ENCODE measurements at regions not wholly inside any gene's neighbourhood (a gene's known extent, or its start where the extent isn't known, plus 50 kb on each side); places are given as distances from the start of the nearest gene placed in this dataset.

DNA sequence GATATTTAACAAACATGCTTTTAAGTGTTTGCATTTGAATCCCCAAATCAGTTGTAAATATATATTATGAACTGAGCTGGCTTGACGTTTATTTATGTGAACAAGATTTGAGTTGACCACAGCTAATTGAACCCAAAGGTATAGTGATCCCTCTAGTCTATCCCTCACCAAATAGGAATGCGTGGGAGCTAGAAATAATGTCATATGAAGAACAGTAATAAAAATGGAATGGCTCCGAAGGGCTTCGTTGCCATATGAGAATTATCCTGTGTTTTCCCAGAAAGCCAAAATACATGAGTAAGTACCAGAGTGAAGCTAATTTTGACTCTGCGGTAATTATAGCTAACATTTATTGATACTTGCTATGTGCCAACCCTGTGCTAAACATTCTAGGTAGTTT lies 142.7 kb downstream of the ADCYAP1 start:
- no peak overlapping the region for H3K4me3 ChIP-seq (ENCODE audit: low read length in 3 of 3)
- TF ChIP-seq CTCF (IDR thresholded peaks at IDR 0.05; ENCODE audit: borderline replicate concordance, extremely low read depth, insufficient read depth) = no peak
- no peak for DNase-seq
- H3K36me3 ChIP-seq (ENCODE audit: control insufficient read depth in 2 of 3, insufficient read depth in 3 of 3, low read length in 3 of 3) = no peaks in the 10 kb centered on the region
- FAIRE-seq = no peak
- H3K9me3 ChIP-seq (ENCODE audit: control insufficient read depth in 2 of 3, insufficient read depth in 1 of 3, low read length in 3 of 3) = no peaks in the 10 kb centered on the region
- H3K4me1 ChIP-seq (ENCODE audit: control insufficient read depth in 2 of 3, insufficient read depth in 2 of 3, low read depth in 1 of 3, low read length in 3 of 3) = no peaks in the 10 kb centered on the region
- intact Hi-C loops (cut with DNase I) = no loop called here
- H3K9ac ChIP-seq (ENCODE audit: low read length in 3 of 3) = no peak overlapping the region
- H3K27ac ChIP-seq (ENCODE audit: low read depth in 2 of 2, low read length in 2 of 2) = no peak overlapping the region
- no peaks in the 10 kb centered on the region for H3K27me3 ChIP-seq (ENCODE audit: control insufficient read depth, insufficient read depth, low read length)

- Histone ChIP-seq H3K4me3 (ENCODE audit: low read length in 3 of 3) (no peak overlapping the region), H3K27ac (ENCODE audit: low read depth in 2 of 2, low read length in 2 of 2) (no peak overlapping the region), H3K4me1 (ENCODE audit: control insufficient read depth in 2 of 3, insufficient read depth in 2 of 3, low read depth in 1 of 3, low read length in 3 of 3) (no peaks in the 10 kb centered on the region), H3K9ac (ENCODE audit: low read length in 3 of 3) (no peak overlapping the region), H3K27me3 (ENCODE audit: control insufficient read depth, insufficient read depth, low read length) (no peaks in the 10 kb centered on the region), H3K9me3 (ENCODE audit: control insufficient read depth in 2 of 3, insufficient read depth in 1 of 3, low read length in 3 of 3) (no peaks in the 10 kb centered on the region), H3K36me3 (ENCODE audit: control insufficient read depth in 2 of 3, insufficient read depth in 3 of 3, low read length in 3 of 3) (no peaks in the 10 kb centered on the region)
- DNase-seq (no peak), FAIRE-seq (no peak)
- intact Hi-C loops (cut with DNase I) = no loop called here
- TF ChIP-seq CTCF (IDR thresholded peaks at IDR 0.05; ENCODE audit: borderline replicate concordance, extremely low read depth, insufficient read depth) = no peak
Measured at GRCh38 chr18:1048032-1048431, 143.4 kb downstream of the ADCYAP1 start.

GRCh38 chr18:1049173-1049572 lies 144.5 kb downstream of the ADCYAP1 start:
- Histone ChIP-seq H3K9ac (ENCODE audit: low read length in 3 of 3) (no peak overlapping the region), H3K4me3 (ENCODE audit: low read length in 3 of 3) (no peak overlapping the region), H3K9me3 (ENCODE audit: control insufficient read depth in 2 of 3, insufficient read depth in 1 of 3, low read length in 3 of 3) (no peaks in the 10 kb centered on the region), H3K4me1 (ENCODE audit: control insufficient read depth in 2 of 3, insufficient read depth in 2 of 3, low read depth in 1 of 3, low read length in 3 of 3) (no peaks in the 10 kb centered on the region), H3K27ac (ENCODE audit: low read depth in 2 of 2, low read length in 2 of 2) (no peak overlapping the region), H3K27me3 (ENCODE audit: control insufficient read depth, insufficient read depth, low read length) (no peaks in the 10 kb centered on the region), H3K36me3 (ENCODE audit: control insufficient read depth in 2 of 3, insufficient read depth in 3 of 3, low read length in 3 of 3) (no peaks in the 10 kb centered on the region)
- intact Hi-C loops (cut with DNase I) = no loop called here
- FAIRE-seq = no peak
- no peak for DNase-seq
- TF ChIP-seq CTCF (IDR thresholded peaks at IDR 0.05; ENCODE audit: borderline replicate concordance, extremely low read depth, insufficient read depth) = no peak

DNA sequence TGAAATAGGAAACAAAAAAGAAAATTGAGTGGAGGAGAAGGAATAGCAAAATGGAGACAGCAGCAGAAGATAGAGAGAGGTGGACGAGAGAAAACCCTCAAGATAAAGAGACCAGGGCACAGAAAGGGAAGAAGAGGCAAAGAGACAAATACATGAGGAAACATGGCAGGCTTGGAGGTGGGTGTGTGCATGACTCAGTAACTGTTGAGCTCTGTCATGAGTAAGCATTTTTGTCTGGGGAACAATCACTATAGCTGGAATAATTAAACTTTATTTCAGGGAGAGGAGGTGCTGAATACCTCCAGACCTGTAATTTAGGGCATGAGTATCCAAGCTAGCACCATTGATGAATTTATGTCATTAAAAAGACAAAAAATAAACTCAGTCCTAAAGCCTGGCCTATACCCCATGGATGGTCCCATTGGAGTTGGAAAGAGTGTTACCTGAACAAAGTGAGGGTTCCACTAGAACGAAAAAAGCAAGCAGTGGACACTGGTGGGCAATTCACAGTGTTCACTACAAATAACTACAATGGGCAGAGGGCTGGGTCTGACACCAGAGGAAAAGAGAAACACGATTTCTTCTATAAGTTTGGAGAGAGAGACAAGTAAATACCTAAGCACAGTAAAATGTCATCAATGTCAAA lies 145.5 kb downstream of the ADCYAP1 start:
- H3K4me1 ChIP-seq (ENCODE audit: control insufficient read depth in 2 of 3, insufficient read depth in 2 of 3, low read depth in 1 of 3, low read length in 3 of 3) = no peaks in the 10 kb centered on the region
- no peak overlapping the region for H3K9ac ChIP-seq (ENCODE audit: low read length in 3 of 3)
- no peak overlapping the region for H3K27ac ChIP-seq (ENCODE audit: low read depth in 2 of 2, low read length in 2 of 2)
- no peaks in the 10 kb centered on the region for H3K9me3 ChIP-seq (ENCODE audit: control insufficient read depth in 2 of 3, insufficient read depth in 1 of 3, low read length in 3 of 3)
- FAIRE-seq (no peak), DNase-seq (no peak)
- H3K27me3 ChIP-seq (ENCODE audit: control insufficient read depth, insufficient read depth, low read length) = no peaks in the 10 kb centered on the region
- TF ChIP-seq CTCF (IDR thresholded peaks at IDR 0.05; ENCODE audit: borderline replicate concordance, extremely low read depth, insufficient read depth) = no peak
- H3K36me3 ChIP-seq (ENCODE audit: control insufficient read depth in 2 of 3, insufficient read depth in 3 of 3, low read length in 3 of 3) = no peaks in the 10 kb centered on the region
- intact Hi-C loops (cut with DNase I) = no loop called here
- H3K4me3 ChIP-seq (ENCODE audit: low read length in 3 of 3) = no peak overlapping the region

Measured in kidney (tissue), 13 donors.